Cardiac fibroblast (primary cell): ENCODE measurements at regions not wholly inside any gene's neighbourhood (a gene's known extent, or its start where the extent isn't known, plus 50 kb on each side); places are given as distances from the start of the nearest gene placed in this dataset.
"Not testable (repeated sequence)": the region's sequence is repeated elsewhere in the genome, so short reads cannot be mapped to it uniquely, and the experiment has no call there.

Source experiments
- DNase-seq, 2 donors: peaks; one replicate each; pipeline versions ENCODE4 v3.0.0 to v3.0.0-alpha.2; 2010; ENCODE audit warnings: low read depth in 2 of 2
- H3K4me3 ChIP-seq, 2 donors: replicated peaks in 1 of 2; 1 replicate in 1 of 2; 2 replicates in 1 of 2; pipeline ENCODE4 v1.5.1; 2011; ENCODE audit warnings: low read depth in 2 of 2, low read length in 2 of 2, mild to moderate bottlenecking in 2 of 2, moderate library complexity in 1 of 2
- CTCF ChIP-seq: IDR thresholded peaks from one replicate; pipeline ENCODE4 v1.5.1; 2011; ENCODE audit warnings: low read depth, mild to moderate bottlenecking, low read length, inconsistent platforms

GRCh38 chr2:120544522-120544921, 191.1 kb upstream of the GLI2 start:
- no peak for TF ChIP-seq CTCF
- no peak overlapping the region for H3K4me3 ChIP-seq
- no peak for DNase-seq

GRCh38 chr2:120545007-120545406, 190.7 kb upstream of the GLI2 start:
- H3K4me3 ChIP-seq, DNase-seq: not testable (repeated sequence)

- no peak for DNase-seq
Observed at GRCh38 chr2:120545521-120546047, 190.1 kb upstream of the GLI2 start.

GRCh38 chr2:120546048-120546864, 189.4 kb upstream of the GLI2 start:
- no peak for TF ChIP-seq CTCF
- DNase-seq, result peak; percentile 76 to 84
- H3K4me3 ChIP-seq, result no peak overlapping the region

More at GRCh38 chr2:120545521-120546047, 190.1 kb upstream of the GLI2 start:
- TF ChIP-seq CTCF, result no peak
- H3K4me3 ChIP-seq, result no peak overlapping the region

GRCh38 chr2:120546865-120547390, 188.7 kb upstream of the GLI2 start:
- no peak overlapping the region for H3K4me3 ChIP-seq
- DNase-seq, result no peak
- TF ChIP-seq CTCF, result no peak

DNA sequence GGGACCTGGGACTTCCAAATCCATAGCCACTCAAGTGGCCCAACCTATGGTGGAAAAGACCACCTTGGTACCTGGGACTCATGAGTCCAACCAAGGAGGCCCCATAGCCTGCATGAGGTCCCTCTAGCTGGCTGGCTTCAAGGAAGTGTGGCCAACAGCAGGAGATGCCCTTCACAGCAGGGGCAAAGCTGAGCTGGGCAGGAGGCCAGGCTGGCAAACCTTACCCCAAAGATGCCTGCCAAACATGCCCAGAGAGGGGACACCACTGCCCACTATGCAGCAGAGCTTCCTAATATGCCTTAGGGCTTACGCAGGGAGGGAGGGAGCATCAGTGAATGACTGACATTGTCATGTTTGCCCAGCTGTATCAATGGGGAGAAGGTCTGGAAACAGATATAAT, 188.0 kb upstream of the GLI2 start:
- TF ChIP-seq CTCF, result no peak
- no peak overlapping the region for H3K4me3 ChIP-seq
- DNase-seq, result no peak

- TF ChIP-seq CTCF, result no peak
- DNase-seq, result no peak
- H3K4me3 ChIP-seq, result no peak overlapping the region
Observed at GRCh38 chr2:120548627-120549608, 186.8 kb upstream of the GLI2 start.
